ENCODE measurements at regions not wholly inside any gene's neighbourhood (a gene's known extent, or its start where the extent isn't known, plus 50 kb on each side); places are given as distances from the start of the nearest gene placed in this dataset.

GRCh38 chr9:27985714-27986113, 412.4 kb upstream of the C9orf72 start:
- Mint-ChIP-seq H3K27me3 (ENCODE audit: low read depth in 2 of 2) (no peaks in the 10 kb centered on the region), H3K4me1 (peaks cover 0 to under 1% of the 10 kb centered on the region in 2 donors), H3K27ac (no peak overlapping the region), H3K9me3 (peaks cover 15 to 18% of the 10 kb centered on the region in 2 donors), H3K36me3 (no peaks in the 10 kb centered on the region), H3K4me3 (no peak overlapping the region)
- no CpG with 5 or more reads among the region's 1 CpG for WGBS (ENCODE audit: insufficient coverage)
- no peak for ATAC-seq
- Histone ChIP-seq H3K27ac (ENCODE audit: low read length) (no peak overlapping the region), H3K4me1 (ENCODE audit: control insufficient read depth, insufficient read depth, low read length) (no peaks in the 10 kb centered on the region), H3K4me3 (ENCODE audit: low read length) (no peak overlapping the region), H3K27me3 (ENCODE audit: control insufficient read depth, insufficient read depth, low read length) (no peaks in the 10 kb centered on the region), H3K9me3 (ENCODE audit: control insufficient read depth, insufficient read depth, low read length) (no peaks in the 10 kb centered on the region), H3K36me3 (ENCODE audit: control insufficient read depth, insufficient read depth, low read length) (no peaks in the 10 kb centered on the region)
- intact Hi-C loops (cut with micrococcal nuclease) = no loop called here
- DNase-seq = no peak
- TF ChIP-seq, protein P1, sequence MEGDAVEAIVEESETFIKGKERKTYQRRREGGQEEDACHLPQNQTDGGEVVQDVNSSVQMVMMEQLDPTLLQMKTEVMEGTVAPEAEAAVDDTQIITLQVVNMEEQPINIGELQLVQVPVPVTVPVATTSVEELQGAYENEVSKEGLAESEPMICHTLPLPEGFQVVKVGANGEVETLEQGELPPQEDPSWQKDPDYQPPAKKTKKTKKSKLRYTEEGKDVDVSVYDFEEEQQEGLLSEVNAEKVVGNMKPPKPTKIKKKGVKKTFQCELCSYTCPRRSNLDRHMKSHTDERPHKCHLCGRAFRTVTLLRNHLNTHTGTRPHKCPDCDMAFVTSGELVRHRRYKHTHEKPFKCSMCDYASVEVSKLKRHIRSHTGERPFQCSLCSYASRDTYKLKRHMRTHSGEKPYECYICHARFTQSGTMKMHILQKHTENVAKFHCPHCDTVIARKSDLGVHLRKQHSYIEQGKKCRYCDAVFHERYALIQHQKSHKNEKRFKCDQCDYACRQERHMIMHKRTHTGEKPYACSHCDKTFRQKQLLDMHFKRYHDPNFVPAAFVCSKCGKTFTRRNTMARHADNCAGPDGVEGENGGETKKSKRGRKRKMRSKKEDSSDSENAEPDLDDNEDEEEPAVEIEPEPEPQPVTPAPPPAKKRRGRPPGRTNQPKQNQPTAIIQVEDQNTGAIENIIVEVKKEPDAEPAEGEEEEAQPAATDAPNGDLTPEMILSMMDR (IDR thresholded peaks at IDR 0.05) = no peak

DNA sequence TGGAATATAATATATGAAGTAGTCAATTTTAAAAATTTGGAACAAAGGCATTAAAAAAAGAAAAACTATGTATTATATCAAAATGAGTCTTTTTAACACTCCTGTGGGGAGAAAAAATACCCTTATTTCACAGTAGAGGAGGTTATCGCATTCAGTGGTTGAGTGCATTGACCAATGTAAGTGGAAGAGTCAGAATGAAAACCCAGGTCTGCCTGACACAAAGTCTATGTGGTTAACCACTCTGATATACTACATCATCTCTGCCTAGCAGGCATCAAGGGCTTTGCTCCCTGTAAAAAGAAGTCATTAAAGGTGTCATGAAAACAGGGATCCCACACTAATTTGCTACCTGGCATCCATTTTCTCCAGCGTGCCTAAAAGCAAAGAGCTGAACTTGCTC, 417.2 kb upstream of the C9orf72 start:
- no peak for ATAC-seq
- intact Hi-C loops (cut with micrococcal nuclease) = no loop called here
- Histone ChIP-seq H3K9me3 (ENCODE audit: control insufficient read depth, insufficient read depth, low read length) (no peaks in the 10 kb centered on the region), H3K4me1 (ENCODE audit: control insufficient read depth, insufficient read depth, low read length) (no peaks in the 10 kb centered on the region), H3K4me3 (ENCODE audit: low read length) (no peak overlapping the region), H3K27ac (ENCODE audit: low read length) (no peak overlapping the region), H3K27me3 (ENCODE audit: control insufficient read depth, insufficient read depth, low read length) (no peaks in the 10 kb centered on the region), H3K36me3 (ENCODE audit: control insufficient read depth, insufficient read depth, low read length) (no peaks in the 10 kb centered on the region)
- 79% methylated on average over 1 of the region's 2 CpGs for WGBS (ENCODE audit: insufficient coverage)
- H3K4me1 Mint-ChIP-seq = no peaks in the 10 kb centered on the region
- no peaks in the 10 kb centered on the region for H3K27me3 Mint-ChIP-seq (ENCODE audit: low read depth in 2 of 2)
- H3K4me3 Mint-ChIP-seq = no peak overlapping the region
- no peak overlapping the region for H3K27ac Mint-ChIP-seq
- TF ChIP-seq, protein P1 (IDR thresholded peaks at IDR 0.05) = no peak
- peaks cover 14 to 18% of the 10 kb centered on the region in 2 donors for H3K9me3 Mint-ChIP-seq
- no peak for DNase-seq
- H3K36me3 Mint-ChIP-seq = no peaks in the 10 kb centered on the region

GRCh38 chr9:27991221-27991620, 417.9 kb upstream of the C9orf72 start:
- ATAC-seq (no peak), DNase-seq (no peak)
- Histone ChIP-seq H3K36me3 (ENCODE audit: control insufficient read depth, insufficient read depth, low read length) (no peaks in the 10 kb centered on the region), H3K27ac (ENCODE audit: low read length) (no peak overlapping the region), H3K4me3 (ENCODE audit: low read length) (no peak overlapping the region), H3K27me3 (ENCODE audit: control insufficient read depth, insufficient read depth, low read length) (no peaks in the 10 kb centered on the region), H3K9me3 (ENCODE audit: control insufficient read depth, insufficient read depth, low read length) (no peaks in the 10 kb centered on the region), H3K4me1 (ENCODE audit: control insufficient read depth, insufficient read depth, low read length) (no peaks in the 10 kb centered on the region)
- H3K27me3 Mint-ChIP-seq (ENCODE audit: low read depth in 2 of 2) = no peaks in the 10 kb centered on the region
- 90% methylated on average over 4 of the region's 5 CpGs for WGBS (ENCODE audit: insufficient coverage)
- TF ChIP-seq, protein P1 (IDR thresholded peaks at IDR 0.05) = no peak
- H3K36me3 Mint-ChIP-seq = no peaks in the 10 kb centered on the region
- no peak overlapping the region for H3K4me3 Mint-ChIP-seq
- H3K27ac Mint-ChIP-seq = no peak overlapping the region
- H3K4me1 Mint-ChIP-seq = no peaks in the 10 kb centered on the region
- H3K9me3 Mint-ChIP-seq = peaks cover 11% of the 10 kb centered on the region in 2 donors
- intact Hi-C loops (cut with micrococcal nuclease) = no loop called here

GRCh38 chr9:28001096-28001495, 427.8 kb upstream of the C9orf72 start:
- no peaks in the 10 kb centered on the region for H3K27me3 ChIP-seq (ENCODE audit: control insufficient read depth, insufficient read depth, low read length)
- no peaks in the 10 kb centered on the region for H3K4me1 ChIP-seq (ENCODE audit: control insufficient read depth, insufficient read depth, low read length)
- no peak overlapping the region for H3K27ac Mint-ChIP-seq
- H3K36me3 ChIP-seq (ENCODE audit: control insufficient read depth, insufficient read depth, low read length) = no peaks in the 10 kb centered on the region
- no peaks in the 10 kb centered on the region for H3K4me1 Mint-ChIP-seq
- H3K9me3 ChIP-seq (ENCODE audit: control insufficient read depth, insufficient read depth, low read length) = no peaks in the 10 kb centered on the region
- H3K4me3 ChIP-seq (ENCODE audit: low read length) = no peak overlapping the region
- DNase-seq = no peak
- H3K27me3 Mint-ChIP-seq (ENCODE audit: low read depth in 2 of 2) = no peaks in the 10 kb centered on the region
- no peak overlapping the region for H3K4me3 Mint-ChIP-seq
- TF ChIP-seq, protein P1 (IDR thresholded peaks at IDR 0.05) = no peak
- intact Hi-C loops (cut with micrococcal nuclease) = no loop called here
- 82% methylated on average over 1 of the region's 1 CpG for WGBS (ENCODE audit: insufficient coverage)
- H3K9me3 Mint-ChIP-seq = peaks cover 2 to 6% of the 10 kb centered on the region in 2 donors
- ATAC-seq = no peak
- no peak overlapping the region for H3K27ac ChIP-seq (ENCODE audit: low read length)
- peaks cover 4% of the 10 kb centered on the region for H3K36me3 Mint-ChIP-seq
